Liver (tissue), 2 donors: ENCODE measurements at regions not wholly inside any gene's neighbourhood (a gene's known extent, or its start where the extent isn't known, plus 50 kb on each side); places are given as distances from the start of the nearest gene placed in this dataset.

Experiments
- TF ChIP-seq, protein P1 (sequence below): fragments of 150-350 bp; IDR thresholded peaks from 2 replicates; pipeline ENCODE4 v1.5.1; 2017; ENCODE audit warnings: improper control_type of control experiment, low read depth, low read length; ENCODE audit not compliant: missing input control
- TF ChIP-seq, protein P2 (sequence below): IDR thresholded peaks from 2 replicates; pipeline ENCODE4 v1.6.1; 2016; ENCODE audit warnings: antibody characterized with exemption
- donor health status: healthy.

DNA sequence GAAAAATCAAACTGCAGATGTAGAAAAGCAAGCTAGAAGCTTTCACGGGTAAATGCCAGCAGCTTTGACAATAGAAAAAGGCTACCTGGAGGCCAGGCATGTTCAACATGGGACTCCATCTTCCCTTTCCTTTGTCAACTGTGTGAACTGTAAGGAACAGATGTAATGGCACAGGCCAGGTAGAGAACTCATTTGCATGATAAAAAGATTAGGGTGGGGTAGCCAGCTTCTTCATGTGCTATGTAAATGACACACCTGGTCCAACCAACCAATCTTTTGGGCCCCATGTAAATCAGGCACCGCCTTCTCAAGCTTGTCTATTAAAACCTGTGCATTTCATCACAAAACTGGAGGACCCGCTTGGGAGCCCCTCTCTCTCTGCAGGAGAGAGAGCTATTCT is 686.5 kb upstream of the GOLIM4 start:
- TF ChIP-seq, protein P1, sequence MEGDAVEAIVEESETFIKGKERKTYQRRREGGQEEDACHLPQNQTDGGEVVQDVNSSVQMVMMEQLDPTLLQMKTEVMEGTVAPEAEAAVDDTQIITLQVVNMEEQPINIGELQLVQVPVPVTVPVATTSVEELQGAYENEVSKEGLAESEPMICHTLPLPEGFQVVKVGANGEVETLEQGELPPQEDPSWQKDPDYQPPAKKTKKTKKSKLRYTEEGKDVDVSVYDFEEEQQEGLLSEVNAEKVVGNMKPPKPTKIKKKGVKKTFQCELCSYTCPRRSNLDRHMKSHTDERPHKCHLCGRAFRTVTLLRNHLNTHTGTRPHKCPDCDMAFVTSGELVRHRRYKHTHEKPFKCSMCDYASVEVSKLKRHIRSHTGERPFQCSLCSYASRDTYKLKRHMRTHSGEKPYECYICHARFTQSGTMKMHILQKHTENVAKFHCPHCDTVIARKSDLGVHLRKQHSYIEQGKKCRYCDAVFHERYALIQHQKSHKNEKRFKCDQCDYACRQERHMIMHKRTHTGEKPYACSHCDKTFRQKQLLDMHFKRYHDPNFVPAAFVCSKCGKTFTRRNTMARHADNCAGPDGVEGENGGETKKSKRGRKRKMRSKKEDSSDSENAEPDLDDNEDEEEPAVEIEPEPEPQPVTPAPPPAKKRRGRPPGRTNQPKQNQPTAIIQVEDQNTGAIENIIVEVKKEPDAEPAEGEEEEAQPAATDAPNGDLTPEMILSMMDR: no peak
- TF ChIP-seq, protein P2, sequence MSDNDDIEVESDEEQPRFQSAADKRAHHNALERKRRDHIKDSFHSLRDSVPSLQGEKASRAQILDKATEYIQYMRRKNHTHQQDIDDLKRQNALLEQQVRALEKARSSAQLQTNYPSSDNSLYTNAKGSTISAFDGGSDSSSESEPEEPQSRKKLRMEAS: no peak
